ENCODE measurements at regions not wholly inside any gene's neighbourhood (a gene's known extent, or its start where the extent isn't known, plus 50 kb on each side); places are given as distances from the start of the nearest gene placed in this dataset.

DNA sequence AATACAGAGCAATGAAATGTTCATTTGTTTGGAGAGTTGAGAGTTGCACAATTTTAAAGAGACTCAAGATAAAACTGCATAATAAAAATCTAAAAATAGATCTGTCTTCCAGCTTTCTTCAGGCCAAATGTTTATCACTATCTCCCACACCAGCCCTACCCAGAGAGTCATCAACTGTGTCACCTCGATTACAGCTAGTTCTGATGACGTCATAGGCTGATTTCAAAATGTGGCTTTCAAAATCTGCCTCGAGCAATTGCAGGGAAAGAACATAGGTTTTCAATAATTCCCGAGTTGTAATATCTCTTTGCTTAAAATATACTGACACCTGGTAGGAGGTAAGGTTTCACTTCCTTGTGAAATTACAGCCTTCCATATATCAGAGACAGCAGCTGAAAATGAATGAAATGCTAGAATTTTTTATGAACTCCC is 677.6 kb upstream of the ID2 start:
- H3K27me3 ChIP-seq = no peaks in the 10 kb centered on the region
- peak overlapping the region in 7 of 11 experiments; percentile 54 to 78 (median 70); a peak in 10 of 22 replicates for H3K9ac ChIP-seq
- H4K20me1 ChIP-seq = no peaks in the 10 kb centered on the region
- no peaks in the 10 kb centered on the region for H3K36me3 ChIP-seq
- H3K27ac ChIP-seq = peak overlapping the region in 9 of 11 experiments; percentile 50 to 85 (median 74); a peak in 18 of 22 replicates
- H3K9me3 ChIP-seq (replicated peaks in 1 of 11) = no peaks in the 10 kb centered on the region
- peaks cover 41 to 66% (median 55%) of the 10 kb centered on the region in 10 experiments for H3K4me1 ChIP-seq
- H3K4me3 ChIP-seq = no peak overlapping the region; a peak in 1 of 20 replicates
- peak overlapping the region; percentile 73 to 90 (median 82) for H3K4me2 ChIP-seq
- TF ChIP-seq Cebpa-rat (IDR thresholded peaks at IDR 0.05) = peak in 5 of 11 experiments; percentile 25 to 72 (median 59); a peak in 8 of 22 replicates

DNA sequence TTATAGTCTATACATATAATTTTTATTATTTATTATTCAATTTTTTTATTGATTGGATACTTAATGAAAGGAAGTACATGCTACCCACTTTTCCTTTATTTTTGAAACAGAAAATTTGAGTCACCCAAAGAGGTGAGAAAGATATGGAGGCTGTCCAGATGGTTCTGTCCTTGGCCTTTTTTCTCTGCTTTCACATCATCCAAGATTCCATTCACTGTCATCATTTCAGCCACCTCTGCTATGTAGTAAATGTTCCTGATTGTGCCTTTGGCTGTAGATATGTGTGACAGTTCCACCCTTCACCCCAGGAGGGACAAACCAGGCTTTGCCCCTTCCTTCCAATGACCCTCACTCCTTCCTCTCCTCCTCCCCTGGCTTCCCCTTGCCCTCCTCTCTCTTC is 675.7 kb upstream of the ID2 start:
- Histone ChIP-seq H3K9ac (no peak overlapping the region), H3K4me1 (peaks cover 45 to 61% (median 50%) of the 10 kb centered on the region in 10 experiments), H4K20me1 (no peaks in the 10 kb centered on the region), H3K27ac (peak overlapping the region in 7 of 11 experiments; percentile 21 to 62 (median 42); a peak in 10 of 22 replicates), H3K27me3 (no peaks in the 10 kb centered on the region), H3K9me3 (replicated peaks in 1 of 11) (no peaks in the 10 kb centered on the region), H3K36me3 (no peaks in the 10 kb centered on the region), H3K4me3 (no peak overlapping the region), H3K4me2 (peak overlapping the region in 7 of 11 experiments; percentile 4 to 32 (median 18); a peak in 6 of 22 replicates)
- TF ChIP-seq Cebpa-rat (IDR thresholded peaks at IDR 0.05) = no peak

DNA sequence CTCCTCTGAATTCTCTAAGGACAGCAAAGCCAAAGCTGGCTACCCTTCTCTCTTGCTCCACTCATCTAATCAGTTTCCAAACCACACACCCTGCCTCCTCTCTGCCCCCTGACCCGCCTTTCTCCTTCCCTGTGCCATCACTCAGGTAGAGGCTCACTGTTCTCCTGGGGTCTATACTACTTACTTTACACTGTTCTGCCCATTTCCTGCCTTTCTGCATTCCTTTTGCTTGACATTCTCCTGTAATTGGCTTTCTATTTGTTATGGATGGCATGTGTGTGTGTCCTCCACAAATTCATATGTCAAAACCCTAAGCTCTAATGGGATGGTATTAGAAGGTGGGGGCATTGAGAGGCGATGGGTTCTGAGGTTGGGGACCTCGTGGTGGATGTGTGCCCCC is 675.2 kb upstream of the ID2 start:
- no peaks in the 10 kb centered on the region for H3K36me3 ChIP-seq

DNA sequence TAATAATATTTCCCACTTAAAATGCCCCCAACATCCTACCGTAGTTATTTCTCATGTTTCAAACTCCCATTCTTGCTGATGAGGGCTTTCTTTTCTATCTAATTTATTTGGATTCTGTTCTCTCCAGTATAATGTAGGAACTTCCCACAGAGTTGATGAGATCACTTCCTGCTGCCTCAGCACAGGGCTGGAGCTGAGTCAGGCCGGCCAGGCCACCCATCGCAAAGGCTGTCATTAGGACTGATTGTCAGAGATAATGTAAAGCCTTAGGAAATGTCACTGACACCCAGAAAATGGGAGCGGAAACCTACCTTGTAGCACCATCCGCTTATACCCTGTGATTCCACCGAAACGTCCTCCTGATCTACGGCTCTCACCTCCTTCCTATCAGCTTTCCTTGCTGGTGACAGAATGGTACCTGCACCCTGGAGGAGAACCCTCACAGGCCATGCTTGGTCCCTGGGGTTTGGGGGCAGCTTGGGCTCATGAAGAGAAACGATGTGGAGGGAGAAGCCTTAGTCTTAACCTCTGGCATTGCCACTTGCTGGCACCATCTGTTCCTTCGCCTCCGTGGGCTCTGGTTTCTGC is 672.8 kb upstream of the ID2 start:
- Histone ChIP-seq H3K9ac (no peak overlapping the region), H3K27ac (peak overlapping the region in 2 of 11 experiments; percentile 39 to 45; a peak in 4 of 22 replicates), H3K4me1 (peaks cover 17 to 31% (median 22%) of the 10 kb centered on the region in 10 experiments), H3K4me2 (peak overlapping the region in 5 of 11 experiments; percentile 1 to 64 (median 51); a peak in 7 of 22 replicates), H3K9me3 (replicated peaks in 1 of 11) (no peaks in the 10 kb centered on the region), H3K36me3 (no peaks in the 10 kb centered on the region), H4K20me1 (no peaks in the 10 kb centered on the region), H3K27me3 (no peaks in the 10 kb centered on the region), H3K4me3 (no peak overlapping the region)
- TF ChIP-seq Cebpa-rat (IDR thresholded peaks at IDR 0.05) = no peak

More for the DNA sequence above, 675.2 kb upstream of the ID2 start:
- Histone ChIP-seq H4K20me1 (no peaks in the 10 kb centered on the region), H3K9ac (no peak overlapping the region), H3K27me3 (no peaks in the 10 kb centered on the region), H3K9me3 (replicated peaks in 1 of 11) (no peaks in the 10 kb centered on the region), H3K27ac (peak overlapping the region in 7 of 11 experiments; percentile 21 to 62 (median 42); a peak in 11 of 22 replicates), H3K4me1 (peaks cover 42 to 56% (median 46%) of the 10 kb centered on the region in 10 experiments), H3K4me2 (peak overlapping the region in 7 of 11 experiments; percentile 4 to 32 (median 18); a peak in 10 of 22 replicates), H3K4me3 (no peak overlapping the region)
- TF ChIP-seq Cebpa-rat (IDR thresholded peaks at IDR 0.05) = no peak

DNA sequence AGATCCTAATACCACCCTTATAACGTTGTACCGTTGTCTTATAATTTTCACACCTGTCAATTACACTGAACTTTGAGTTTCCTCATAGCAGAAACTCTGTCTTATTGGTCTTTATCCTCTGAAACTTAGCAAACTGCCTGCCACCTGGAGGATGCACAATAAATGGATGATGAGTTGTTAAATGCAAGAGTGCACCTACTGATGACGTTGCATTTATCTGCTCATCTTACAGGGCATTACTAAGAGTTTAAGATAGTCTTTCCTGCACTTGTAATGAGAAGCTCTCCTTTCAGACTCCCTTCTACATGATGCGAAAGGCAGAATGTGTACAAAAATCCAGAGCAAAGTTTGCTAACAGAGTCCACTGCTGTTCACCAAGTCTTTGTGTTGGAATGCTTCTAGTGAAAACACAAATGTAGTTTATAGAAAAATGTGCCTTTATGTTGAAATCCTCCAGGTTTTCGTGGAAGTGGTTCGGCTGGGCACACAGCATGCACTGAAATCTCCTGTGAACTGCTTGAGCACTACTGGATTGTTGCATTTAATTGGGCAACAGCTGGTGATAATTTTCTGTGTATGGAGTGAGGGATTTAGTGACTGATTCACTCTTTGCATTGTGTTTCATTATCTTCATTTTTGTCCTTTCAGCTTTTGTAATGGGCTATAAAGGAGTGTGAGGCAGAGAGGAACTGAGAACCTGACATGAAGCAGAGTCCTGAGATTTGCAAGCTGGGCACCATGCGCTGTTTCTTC is 665.8 kb upstream of the ID2 start:
- no peak overlapping the region for H3K27ac ChIP-seq
- H3K4me2 ChIP-seq = no peak overlapping the region
- H3K4me1 ChIP-seq = no peaks in the 10 kb centered on the region
- H3K9ac ChIP-seq = no peak overlapping the region
- peaks cover 0 to 25% (median 3%) of the 10 kb centered on the region in 11 experiments; a peak in 5 of 22 replicates for H3K9me3 ChIP-seq (replicated peaks in 1 of 11)
- no peaks in the 10 kb centered on the region for H4K20me1 ChIP-seq
- TF ChIP-seq Cebpa-rat (IDR thresholded peaks at IDR 0.05) = no peak
- H3K4me3 ChIP-seq = no peak overlapping the region
- no peaks in the 10 kb centered on the region for H3K36me3 ChIP-seq
- no peaks in the 10 kb centered on the region for H3K27me3 ChIP-seq

DNA sequence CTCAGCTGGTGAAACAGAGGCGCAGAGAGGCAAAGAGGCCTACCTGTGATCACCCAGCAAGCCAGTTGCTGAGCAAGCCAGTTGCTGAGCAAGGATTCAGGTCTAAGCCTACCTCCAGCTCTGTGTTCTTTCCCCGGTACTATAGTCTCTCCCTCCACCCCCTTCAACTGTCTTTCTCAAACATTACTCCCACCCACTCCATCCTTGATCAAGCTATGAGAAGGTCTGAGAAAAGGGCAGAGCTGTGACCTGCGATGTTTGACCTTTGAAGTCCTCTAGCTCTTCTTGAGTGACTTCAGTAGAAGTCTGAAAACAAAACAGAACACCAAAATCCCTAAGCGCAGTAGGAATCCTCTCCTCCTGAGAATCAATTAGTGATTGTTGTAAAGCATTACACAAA is 665.2 kb upstream of the ID2 start:
- no peak overlapping the region for H3K4me2 ChIP-seq
- H3K4me3 ChIP-seq = no peak overlapping the region
- H3K27me3 ChIP-seq = no peaks in the 10 kb centered on the region
- peaks cover 0 to 31% (median 3%) of the 10 kb centered on the region in 11 experiments; a peak in 7 of 22 replicates for H3K9me3 ChIP-seq (replicated peaks in 1 of 11)
- H3K36me3 ChIP-seq = no peaks in the 10 kb centered on the region
- TF ChIP-seq Cebpa-rat (IDR thresholded peaks at IDR 0.05) = no peak
- H3K4me1 ChIP-seq = no peaks in the 10 kb centered on the region
- no peaks in the 10 kb centered on the region for H4K20me1 ChIP-seq
- no peak overlapping the region for H3K9ac ChIP-seq
- no peak overlapping the region for H3K27ac ChIP-seq

DNA sequence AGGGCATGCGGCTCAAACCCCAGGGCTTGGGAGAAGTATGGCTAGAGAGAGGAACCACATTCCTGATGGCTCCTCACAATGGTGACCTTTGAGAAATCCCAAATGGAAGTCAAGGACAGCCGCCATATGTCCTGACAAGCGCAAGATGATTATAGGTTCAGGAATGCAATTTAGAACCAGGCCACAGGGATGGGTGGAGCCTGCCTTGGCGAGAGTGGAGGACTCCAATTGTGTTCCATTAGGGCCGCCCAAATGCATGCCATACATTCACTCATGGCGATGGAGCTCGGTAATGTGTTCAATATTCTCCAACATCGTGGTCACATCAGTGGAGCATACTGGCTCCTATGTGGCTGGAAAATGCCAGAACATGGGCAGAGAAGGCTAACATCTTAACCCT is 662.9 kb upstream of the ID2 start:
- peaks cover 0 to 41% (median 14%) of the 10 kb centered on the region in 11 experiments; a peak in 17 of 22 replicates for H3K9me3 ChIP-seq (replicated peaks in 1 of 11)
- no peaks in the 10 kb centered on the region for H3K27me3 ChIP-seq
- no peak overlapping the region for H3K4me2 ChIP-seq
- no peaks in the 10 kb centered on the region for H4K20me1 ChIP-seq
- no peak overlapping the region for H3K4me3 ChIP-seq
- H3K36me3 ChIP-seq = no peaks in the 10 kb centered on the region
- no peak for TF ChIP-seq Cebpa-rat (IDR thresholded peaks at IDR 0.05)
- peaks cover 12 to 17% (median 13%) of the 10 kb centered on the region in 10 experiments for H3K4me1 ChIP-seq
- no peak overlapping the region for H3K9ac ChIP-seq
- H3K27ac ChIP-seq = no peak overlapping the region

DNA sequence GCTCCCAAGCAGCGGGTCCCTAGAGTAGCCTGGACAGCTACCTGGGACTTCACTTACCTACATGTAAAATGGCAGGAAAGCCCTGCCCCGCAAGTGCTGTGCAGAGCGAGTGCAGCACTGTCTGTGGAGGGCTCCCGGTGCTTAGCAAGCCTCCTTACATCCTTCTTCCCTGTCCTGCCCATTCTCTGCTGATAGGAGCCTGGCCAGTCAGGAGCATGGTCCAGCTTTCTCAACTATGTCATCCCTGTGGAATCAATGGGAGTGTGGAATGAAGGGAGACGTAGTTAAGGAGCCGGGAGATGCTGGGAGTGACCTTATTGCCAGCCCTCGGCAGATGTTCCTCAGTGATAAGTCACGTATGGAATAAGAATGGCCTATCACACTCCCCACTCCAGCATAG is 661.9 kb upstream of the ID2 start:
- Histone ChIP-seq H3K36me3 (no peaks in the 10 kb centered on the region), H3K4me3 (no peak overlapping the region), H3K4me2 (no peak overlapping the region), H3K27me3 (no peaks in the 10 kb centered on the region), H4K20me1 (no peaks in the 10 kb centered on the region), H3K9me3 (replicated peaks in 1 of 11) (peaks cover 0 to 41% (median 14%) of the 10 kb centered on the region in 11 experiments; a peak in 17 of 22 replicates), H3K27ac (no peak overlapping the region), H3K9ac (no peak overlapping the region), H3K4me1 (peaks cover 13 to 23% (median 20%) of the 10 kb centered on the region in 10 experiments)
- TF ChIP-seq Cebpa-rat (IDR thresholded peaks at IDR 0.05) = no peak

DNA sequence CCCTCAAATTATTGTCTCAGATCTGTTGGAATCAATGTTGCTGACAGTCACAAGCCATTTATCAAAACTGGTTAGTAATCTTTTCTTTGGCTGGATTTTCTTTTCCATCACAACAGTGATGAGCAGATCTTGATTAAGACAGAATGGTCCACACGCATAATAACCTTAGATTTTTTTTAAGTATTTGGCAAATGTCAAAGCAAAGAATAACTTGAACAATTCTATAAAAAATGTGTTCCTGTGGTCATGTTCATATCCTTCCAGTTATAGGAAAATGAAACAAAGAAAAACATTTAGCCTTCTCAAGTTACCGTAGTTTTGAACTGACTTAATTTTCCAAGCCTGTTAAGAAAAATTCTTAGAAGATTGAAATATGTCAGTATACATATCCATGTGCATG is 659.9 kb upstream of the ID2 start:
- Histone ChIP-seq H3K4me1 (peaks cover 13 to 23% (median 20%) of the 10 kb centered on the region in 10 experiments), H3K36me3 (no peaks in the 10 kb centered on the region), H3K27ac (no peak overlapping the region; a peak in 2 of 22 replicates), H3K9me3 (replicated peaks in 1 of 11) (peaks cover 0 to 41% (median 14%) of the 10 kb centered on the region in 11 experiments; a peak in 17 of 22 replicates), H4K20me1 (no peaks in the 10 kb centered on the region), H3K4me2 (no peak overlapping the region), H3K4me3 (no peak overlapping the region), H3K27me3 (no peaks in the 10 kb centered on the region), H3K9ac (no peak overlapping the region)
- no peak for TF ChIP-seq Cebpa-rat (IDR thresholded peaks at IDR 0.05)

Measured in BLaER1 treated with 17β-estradiol and CSF1 and Interleukin-3, amounts not matched to agents 10 nM and 100 nM (cell line).